GM21515 (cell line): ENCODE measurements at regions not wholly inside any gene's neighbourhood (a gene's known extent, or its start where the extent isn't known, plus 50 kb on each side); places are given as distances from the start of the nearest gene placed in this dataset.

Experiments used
- ATAC-seq: cut with Tn5 transposase; IDR thresholded peaks from one replicate; pipeline ENCODE4 v1.9.1; 2021; ENCODE audit not compliant: unreplicated experiment

DNA sequence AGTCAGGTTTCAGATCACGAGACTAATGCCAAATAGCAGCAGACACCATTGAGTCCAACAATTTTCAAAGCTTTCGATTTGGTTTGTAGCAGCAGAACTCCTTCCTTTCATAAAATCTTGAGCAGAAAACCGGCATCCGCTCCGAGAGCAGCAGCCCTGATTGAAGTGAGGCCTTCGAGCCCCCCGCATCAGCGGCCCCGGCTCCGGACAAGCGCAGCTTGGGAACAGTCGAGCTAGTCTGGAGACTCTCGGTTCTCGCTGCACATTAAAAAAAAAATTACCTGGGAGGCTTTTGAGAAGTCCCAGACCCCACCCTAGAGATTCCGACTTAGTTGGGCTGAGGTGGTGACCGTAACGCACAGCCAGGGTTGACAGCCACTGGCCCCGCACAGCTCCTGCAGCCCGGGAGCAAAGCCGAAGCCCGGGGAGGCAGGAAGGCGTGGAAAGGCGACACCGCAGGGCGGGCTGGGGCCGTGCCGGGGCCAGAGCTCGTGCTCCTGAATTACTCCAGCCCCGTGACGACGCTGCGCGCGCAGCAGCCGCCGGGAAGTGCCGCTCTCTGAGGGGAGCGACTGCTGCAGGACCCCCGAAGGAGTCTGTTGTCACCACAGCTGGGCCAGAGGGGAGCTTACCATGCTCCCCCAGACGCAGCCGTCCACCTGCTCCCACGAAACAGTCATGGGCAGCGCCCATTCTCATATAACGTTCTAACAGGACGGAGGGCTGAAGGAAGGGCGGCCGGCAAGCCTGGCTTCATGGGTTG is 57.8 kb downstream of the SPATA19 start:
- ATAC-seq = no peak

DNA sequence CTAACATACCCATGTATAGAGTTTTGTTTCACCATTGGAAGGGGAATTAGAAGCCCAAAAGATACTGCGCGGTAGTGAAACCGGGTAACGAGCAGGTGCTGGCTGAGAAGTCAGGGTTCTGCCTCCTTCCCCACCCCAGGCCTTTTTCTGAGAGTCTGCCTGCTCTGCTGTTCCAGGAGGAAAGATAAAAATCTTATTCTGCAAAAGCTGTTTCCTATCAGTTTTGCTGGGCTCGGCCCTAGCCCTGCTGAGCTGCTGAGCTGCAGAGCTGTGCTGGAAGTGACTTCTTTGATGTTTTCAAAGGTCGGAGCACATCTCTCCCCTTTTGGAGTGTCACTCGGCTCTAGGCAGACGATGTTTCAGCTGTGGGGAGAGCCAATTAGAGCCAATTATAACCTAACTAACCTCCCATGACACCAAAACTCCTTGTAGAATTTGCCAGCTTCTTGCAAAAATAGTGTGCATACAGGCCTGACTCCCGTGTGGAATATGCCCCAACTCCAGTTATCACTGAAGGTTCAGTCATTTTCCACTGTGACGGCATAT is 59.4 kb downstream of the SPATA19 start:
- ATAC-seq = no peak

DNA sequence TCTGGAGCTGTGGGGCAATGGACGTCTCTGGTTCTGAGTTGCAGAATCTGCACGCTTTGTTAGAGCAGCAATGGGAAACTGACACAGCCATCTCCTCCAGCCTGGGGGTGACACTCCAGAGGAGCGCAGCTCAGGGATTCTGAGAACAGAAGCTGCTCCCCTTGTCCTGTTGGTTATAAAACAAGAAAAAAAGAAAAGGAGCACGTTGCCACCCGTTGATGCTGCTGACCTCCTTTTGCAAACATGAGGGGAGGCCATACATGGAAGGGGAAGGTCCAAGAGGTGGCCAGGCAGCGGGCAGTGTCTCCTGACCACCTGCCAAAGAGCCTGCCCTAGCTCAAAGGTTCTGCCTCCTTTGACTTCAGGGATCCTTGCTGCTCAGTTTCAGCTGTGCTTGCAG is 61.0 kb downstream of the SPATA19 start:
- no peak for ATAC-seq

DNA sequence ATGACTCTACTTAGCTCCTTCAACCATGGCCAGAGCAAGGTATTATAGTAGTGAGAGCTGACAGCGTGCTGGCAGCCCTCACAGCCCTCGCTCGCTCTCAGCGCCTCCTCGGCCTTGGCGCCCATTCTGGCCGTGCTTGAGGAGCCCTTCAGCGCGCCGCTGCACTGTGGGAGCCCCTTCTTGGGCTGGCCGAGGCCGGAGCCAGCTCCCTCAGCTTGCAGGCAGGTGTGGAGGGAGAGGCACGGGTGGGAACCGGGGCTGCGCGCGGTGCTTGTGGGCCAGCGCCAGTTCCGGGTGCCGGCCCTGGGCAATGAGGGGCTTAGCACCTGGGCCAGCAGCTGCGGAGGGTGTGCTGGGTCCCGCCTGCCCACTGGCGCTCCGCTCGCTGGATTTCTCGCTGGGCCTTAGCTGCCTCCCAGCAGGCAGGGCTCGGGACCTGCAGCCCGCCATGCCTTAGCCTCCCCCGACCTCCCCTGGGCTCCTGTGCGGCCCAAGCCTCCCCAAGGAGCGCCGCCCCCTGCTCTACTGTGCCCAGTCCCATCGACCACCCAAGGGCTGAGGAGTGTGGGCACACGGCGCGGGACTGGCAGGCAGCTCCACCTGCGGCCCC is 63.1 kb downstream of the SPATA19 start:
- ATAC-seq = no peak

DNA sequence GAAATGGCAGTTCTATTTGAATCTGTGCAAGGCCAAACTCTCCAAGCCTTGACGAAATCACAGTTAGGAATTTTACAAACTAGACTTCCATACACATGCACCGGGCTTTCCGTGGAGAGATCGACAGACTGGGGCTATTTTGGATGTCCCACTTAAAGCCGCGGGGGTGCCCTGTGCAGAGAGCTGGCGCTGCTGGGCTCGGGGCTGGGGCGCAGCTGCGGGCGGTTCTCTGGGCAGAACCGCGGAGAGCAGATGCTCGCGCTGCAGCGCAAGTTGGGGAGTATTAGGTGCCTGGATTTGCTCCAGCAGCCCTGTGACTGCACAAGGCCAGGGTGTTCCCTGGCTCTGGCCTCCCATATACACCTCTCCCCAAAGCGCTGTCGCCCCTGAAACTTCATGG is 67.2 kb downstream of the SPATA19 start:
- ATAC-seq = no peak

DNA sequence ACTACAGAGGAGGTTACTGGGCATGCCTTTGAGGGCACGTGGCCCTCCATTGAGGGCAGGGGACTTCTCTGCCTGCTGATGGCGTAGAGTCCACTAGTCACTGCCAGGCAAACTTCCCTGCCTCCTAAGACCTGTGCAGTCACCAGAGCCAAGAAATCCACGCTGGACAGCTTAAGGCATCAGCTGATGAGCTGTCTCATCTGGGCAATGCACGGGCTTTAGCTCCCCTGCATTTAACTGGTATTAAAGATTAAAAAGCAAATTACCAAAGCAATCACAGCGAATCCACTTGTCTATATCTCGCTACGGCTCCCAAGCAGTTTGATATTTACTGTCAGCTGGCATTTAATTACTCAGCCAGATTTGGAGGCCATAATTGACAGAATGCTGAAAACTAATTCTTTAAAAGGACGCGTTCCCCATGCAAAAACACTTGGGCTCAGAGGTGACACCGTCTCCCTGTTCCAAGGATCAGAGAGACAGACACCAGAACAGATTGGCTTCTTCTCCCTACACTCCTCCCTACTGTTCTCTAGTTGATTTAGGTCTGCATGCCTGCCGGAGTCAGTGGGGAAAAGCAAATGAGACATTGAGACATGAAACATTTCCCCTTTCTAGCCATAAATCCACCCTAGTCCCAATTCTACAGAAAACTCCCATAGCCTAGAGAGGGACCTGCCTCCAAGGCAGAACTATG is 68.5 kb downstream of the SPATA19 start:
- ATAC-seq = no peak

DNA sequence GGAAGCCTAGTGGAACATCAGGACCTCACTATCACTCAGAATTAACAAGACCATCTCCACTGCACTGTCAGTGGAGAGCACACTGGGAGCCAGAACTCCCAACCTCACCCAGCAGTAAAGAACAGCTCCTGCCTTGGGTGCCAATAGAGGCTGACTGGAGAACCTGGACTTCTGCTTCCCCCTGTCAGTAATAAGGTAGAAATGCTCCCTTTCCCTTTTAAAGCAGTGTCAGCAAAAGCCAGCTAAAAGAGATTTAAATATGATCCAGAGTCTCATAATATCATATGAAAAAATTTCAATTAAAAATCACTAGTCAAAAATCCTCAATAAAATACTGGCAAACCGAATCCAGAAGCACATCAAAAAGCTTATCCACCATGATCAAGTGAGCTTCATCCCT is 82.8 kb downstream of the SPATA19 start:
- no peak for ATAC-seq

DNA sequence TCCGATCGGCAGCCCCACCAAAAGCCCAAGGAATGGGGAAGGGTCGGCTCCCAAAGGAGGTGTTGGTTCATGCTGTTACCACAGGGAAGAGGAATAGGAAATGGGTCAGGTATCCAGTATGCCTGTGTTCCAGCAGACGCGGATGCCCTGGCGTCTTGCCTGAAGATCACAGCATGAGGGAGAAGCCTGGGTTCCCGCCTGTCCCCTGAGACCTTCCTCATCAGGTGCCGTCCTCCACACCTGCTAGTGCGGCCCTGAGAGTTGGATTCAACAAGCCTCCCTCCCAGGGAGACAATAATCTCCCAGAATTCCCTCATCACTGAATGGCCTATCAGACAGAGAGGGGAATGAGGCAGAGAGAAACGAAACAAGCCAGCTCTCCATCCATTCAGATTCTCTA is 92.2 kb downstream of the SPATA19 start:
- no peak for ATAC-seq

DNA sequence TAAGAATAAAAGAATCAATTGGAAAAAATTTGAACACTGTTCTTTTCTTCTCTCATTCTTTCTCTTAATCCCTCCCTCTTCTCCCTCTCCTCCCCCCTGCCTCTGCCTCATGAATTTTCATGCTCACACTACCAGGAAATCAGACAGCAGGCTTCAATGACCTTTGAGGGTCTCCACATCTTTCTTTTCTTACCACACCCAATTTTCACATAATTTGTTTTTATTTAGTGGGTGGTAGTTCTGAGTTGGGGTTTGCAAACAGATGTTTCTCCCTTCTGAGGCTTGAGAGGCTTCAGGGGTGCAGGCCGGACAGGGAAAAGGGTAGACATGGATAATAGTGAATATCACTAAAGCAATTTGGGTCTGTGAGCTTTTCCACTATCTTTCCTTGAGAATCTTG is 95.5 kb downstream of the SPATA19 start:
- no peak for ATAC-seq

DNA sequence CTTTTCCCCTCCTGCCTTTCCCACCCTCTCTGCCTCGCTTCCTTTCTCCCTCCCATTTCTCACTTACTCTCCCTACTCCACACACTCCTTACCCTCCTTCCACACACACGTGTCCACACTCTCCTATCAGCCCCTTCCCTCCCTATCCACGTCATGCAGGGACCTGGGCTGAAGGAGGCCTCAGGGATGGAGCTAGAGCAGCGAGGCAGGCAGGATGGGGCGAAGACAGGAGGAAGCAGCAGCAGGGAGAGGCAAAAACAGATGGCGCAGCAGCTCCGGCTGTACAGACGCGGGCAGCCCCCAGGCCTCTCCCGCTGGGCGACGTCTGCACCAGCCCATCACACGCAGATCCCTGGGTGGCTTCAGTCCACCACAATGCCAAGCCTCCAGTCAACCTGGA is 97.9 kb downstream of the SPATA19 start:
- ATAC-seq = no peak

DNA sequence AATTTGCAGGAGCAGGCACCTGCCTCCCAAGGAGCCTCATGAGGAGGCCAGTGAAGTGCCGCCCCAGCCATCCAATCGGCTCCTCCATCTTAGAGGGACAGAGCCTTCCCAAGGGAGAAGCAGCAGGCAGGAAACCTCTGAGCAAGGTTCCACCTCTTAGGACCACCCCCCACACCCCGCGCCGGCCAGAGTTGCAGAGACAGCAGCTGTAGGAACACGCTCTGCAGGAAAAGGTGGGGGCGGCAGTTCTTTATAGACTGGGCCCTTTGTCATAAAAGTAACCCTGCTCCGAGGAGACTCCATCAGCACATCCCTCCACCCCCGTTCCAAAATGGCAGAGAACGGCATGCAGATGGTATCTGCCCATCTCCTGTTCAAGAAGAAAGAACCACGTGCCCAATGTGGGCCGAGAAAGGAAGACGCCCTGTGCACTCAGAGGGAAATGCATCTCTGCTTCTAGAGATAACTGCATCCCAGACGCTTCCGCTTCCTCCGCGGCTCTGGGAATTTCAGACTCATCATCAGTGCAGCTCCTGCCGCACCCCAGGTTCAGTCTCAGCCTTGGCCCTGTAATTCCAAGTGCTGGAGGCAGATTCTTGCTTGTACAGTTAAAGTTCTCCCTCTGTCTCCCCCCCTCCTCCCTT is 98.5 kb downstream of the SPATA19 start:
- ATAC-seq = no peak

DNA sequence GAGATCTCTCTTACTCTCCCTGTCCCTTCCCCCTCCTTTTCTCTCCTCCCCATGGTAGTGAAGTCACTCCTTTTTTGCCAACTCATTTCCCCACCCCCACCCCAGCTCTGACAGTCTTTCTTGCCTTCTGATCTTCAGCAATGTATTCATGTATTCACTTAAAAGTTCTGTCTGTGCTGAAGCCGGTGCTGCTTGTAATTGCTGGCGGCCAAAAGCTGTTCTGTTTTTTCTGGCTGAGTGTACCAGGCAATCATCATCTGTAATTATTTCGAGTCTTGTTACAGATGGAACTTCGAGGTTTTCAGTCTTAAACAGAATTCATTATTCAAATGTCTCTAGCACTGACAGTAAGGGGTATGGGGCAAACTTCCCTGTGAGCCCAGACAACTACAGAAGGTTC is 99.5 kb downstream of the SPATA19 start:
- no peak for ATAC-seq

DNA sequence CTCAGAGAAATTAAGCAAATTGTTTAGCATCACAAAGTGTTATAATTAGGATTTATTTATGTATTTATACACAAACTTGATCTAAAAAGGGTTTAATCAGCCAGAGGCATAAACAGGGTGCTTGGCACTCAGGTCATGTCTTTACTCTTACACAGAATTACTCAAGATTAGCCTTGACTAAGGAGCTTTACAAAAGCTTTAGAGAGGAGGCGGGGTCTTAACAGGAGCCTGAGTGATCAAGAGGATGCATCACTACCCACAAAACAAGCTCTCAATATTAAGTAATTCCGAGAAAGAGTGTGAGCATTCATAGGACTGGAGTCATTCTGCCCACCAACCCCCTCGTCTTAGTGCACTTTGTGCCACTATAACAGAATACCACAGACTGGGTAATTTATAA is 103.0 kb downstream of the SPATA19 start:
- no peak for ATAC-seq

DNA sequence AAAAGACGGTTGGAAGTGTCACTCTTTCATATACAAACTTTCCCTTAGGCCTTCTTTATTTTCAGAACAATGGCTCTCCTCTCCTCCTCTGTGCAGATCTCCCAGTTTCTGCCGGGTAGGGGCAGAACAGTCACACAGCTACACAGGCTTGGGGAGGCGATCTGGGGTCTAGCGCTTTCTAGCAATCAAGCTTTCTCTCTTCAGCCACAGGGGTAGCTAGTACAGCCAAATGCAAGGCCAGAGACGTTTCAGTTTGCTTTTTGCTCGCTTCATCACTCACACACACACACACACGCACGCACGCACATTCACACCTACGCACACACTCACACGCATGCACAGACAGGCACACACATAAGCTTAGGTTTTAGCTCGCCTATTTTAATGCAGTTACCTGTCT is 104.3 kb downstream of the SPATA19 start:
- ATAC-seq = no peak

DNA sequence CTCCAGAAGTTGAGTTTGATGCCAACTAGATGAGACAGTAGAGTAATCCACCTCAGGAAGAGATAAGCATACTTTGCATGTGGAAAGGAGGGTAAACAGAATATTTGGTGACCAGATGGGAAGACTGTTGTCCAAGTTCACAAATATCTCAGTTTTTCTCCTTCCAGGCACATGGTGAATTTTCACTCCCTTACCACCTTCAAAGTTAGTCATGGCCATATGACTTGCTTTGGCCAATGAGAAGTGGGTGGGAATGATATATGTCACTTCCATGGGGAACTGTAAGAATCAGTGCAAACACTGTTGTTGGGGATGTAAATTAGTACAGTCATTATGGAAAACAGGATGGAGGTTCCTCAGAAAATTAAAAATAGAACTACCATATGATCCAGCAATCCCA is 105.8 kb downstream of the SPATA19 start:
- ATAC-seq = no peak

DNA sequence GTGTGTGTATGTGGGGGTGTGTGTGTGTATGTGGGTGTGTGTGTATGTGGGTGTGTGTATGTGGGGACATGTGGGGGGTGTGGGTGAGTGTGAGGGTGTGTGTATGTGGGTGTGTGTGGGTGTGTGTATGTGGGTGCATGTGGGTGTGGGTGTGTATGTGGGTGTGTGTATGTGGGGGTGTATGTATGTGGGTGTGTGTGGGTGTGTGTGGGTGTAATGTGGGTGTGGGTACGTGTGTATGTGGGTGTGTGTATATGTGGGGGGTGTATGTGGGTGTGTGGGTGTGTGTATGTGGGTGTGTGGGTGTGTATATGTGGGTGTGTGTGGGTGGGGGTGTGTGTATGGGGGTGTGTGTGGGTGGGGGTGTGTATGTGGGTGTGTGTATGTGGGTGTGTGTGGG is 106.7 kb downstream of the SPATA19 start:
- no peak for ATAC-seq

DNA sequence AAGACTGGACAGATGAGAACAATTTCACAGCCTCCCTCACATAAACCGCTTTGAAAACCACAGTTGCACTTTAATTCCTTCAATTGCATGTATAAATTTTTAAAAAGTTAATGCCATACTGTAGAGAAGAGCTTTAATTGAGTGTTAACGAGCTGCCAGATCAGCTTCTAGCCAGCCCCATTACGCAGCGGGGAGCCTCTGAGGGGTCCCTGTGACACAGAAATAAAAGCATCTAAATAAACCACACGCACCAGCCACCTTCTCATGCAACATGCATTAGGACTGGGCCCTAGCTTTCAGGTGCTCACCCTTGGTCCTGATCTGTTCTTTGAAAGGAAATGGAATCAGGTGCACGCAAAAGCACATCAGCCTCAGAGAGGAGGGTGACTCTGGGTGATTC is 111.7 kb downstream of the SPATA19 start:
- no peak for ATAC-seq

DNA sequence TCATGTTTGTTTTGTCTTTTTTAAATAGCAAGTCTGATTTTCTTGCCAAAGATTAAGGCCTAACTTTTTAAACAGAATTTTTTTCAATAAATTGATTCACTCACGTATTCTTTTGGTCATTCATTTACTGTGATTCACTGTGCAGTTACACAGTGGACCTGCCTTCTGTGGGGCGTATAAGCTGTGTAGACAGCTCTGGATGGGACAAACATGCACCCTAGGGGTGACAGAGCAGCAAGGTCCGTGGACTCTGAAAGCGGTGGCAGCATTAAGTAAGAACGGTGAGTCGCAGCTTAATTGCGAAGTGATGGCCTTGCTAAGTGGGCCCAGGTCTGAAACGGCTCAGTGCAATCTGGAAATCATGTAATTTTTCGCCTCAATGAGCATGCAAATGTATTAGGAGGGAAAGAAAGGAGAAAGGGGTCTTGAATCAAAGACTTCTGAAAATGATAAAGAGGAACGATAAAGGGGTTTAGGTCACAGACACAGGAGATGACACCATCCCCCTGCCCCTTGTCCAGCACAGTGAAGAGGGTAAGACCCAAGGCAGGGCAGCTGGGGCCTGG is 113.1 kb downstream of the SPATA19 start:
- ATAC-seq = no peak

DNA sequence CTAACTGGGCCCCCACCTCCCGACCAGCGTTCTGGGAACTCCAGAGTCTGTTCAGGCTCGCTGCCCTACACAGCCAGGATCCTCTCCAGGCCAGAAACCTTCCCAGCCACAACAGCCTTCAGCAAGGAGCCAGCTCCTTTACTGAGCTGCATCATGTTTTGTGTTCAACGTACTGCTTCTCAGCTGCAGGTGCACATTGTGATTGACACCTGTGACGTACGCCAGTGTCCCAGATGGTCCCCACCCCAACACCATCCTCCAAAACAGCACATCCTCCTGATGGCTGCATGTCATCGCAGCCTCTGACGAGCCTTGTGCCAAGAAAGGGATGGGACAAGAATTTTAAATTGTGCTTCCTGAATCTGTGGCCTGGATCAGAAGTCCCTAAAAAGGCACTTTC is 117.5 kb downstream of the SPATA19 start:
- ATAC-seq = no peak

DNA sequence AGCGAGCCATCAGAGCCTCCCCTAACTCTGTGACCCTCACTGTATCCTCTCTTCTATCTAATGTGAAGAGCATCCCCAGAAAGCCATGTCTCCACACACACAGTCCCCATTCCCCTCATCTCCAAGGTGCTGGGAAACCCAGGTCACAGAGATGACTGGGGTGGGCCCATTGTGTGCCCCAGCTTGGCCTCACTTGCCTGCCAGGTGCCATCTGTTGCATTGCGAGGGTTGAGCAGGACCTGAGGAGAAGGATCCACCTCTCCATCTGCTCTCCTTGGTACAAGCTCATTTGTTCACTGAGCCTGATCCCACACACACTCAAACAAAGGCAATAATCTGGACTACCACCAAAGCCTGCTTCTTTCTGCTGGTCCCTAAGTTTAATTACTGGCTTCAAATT is 118.8 kb downstream of the SPATA19 start:
- ATAC-seq = no peak

DNA sequence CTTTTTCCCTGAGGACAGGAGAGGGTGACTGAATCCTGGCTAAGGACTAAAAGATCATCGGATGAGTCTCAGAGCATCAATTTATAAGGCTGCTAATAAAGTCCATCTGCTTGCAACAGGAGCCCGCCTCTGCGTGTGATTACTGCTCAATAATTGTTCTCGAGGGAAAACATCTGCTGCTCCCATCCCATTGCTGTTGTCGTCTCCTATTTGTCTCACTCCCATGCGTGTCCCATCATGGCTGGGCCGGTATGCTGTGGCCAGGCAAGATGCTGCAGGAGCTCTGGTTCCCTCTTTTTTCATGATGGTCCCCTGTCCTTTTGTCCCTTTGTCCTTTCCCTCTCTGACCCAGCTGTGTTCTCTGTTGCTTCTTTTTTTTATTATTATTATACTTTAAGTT is 121.2 kb downstream of the SPATA19 start:
- no peak for ATAC-seq
